GM12891 (cell line): ENCODE measurements at regions not wholly inside any gene's neighbourhood (a gene's known extent, or its start where the extent isn't known, plus 50 kb on each side); places are given as distances from the start of the nearest gene placed in this dataset.

ENCODE experiments used
- POLR2A ChIP-seq: IDR thresholded peaks from 2 replicates; pipeline ENCODE4 v1.6.1; 2011; ENCODE audit warnings: low read depth, low read length, control low read depth
- POLR2AphosphoS5 ChIP-seq: IDR thresholded peaks from 2 replicates; pipeline ENCODE4 v1.6.1; 2011; ENCODE audit warnings: low read depth, low read length, control low read depth
- TAF1 ChIP-seq: IDR thresholded peaks from 2 replicates; pipeline ENCODE4 v1.6.1; 2011; ENCODE audit warnings: low read depth, low read length, control low read depth

GRCh38 chr10:58115218-58116050, 152.3 kb downstream of the IPMK start:
- TF ChIP-seq POLR2A (no peak), POLR2AphosphoS5 (no peak), TAF1 (no peak)
